ENCODE measurements at regions not wholly inside any gene's neighbourhood (a gene's known extent, or its start where the extent isn't known, plus 50 kb on each side); places are given as distances from the start of the nearest gene placed in this dataset.

GRCh38 chr3:27869152-27869551 is 147.0 kb upstream of the EOMES start:
- no peak overlapping the region for H3K9ac ChIP-seq (ENCODE audit: control insufficient read depth, extremely low read depth, insufficient read depth, low read length)
- FAIRE-seq: no peak
- H3K36me3 ChIP-seq (ENCODE audit: control insufficient read depth in 2 of 2, extremely low read depth in 1 of 2, insufficient read depth in 2 of 2, low read length in 2 of 2): no peaks in the 10 kb centered on the region
- H2AFZ ChIP-seq (ENCODE audit: control insufficient read depth, low read length): no peak overlapping the region
- H4K20me1 ChIP-seq (ENCODE audit: control insufficient read depth, extremely low read depth, insufficient read depth, low read length): no peaks in the 10 kb centered on the region
- no peak overlapping the region for H3K27ac ChIP-seq (ENCODE audit: control insufficient read depth, insufficient read depth, low read length)
- dilution Hi-C loops (cut with MboI; ENCODE audit: extremely low pct_ligation_motif_present, low sequenced_read_pairs): no loop called here
- no peak overlapping the region for H3K4me3 ChIP-seq (ENCODE audit: control insufficient read depth in 2 of 3, extremely low read depth in 1 of 3, insufficient read depth in 2 of 3, low read depth in 1 of 3, low read length in 3 of 3)
- no peaks in the 10 kb centered on the region for H3K27me3 ChIP-seq (ENCODE audit: control insufficient read depth, extremely low read depth, insufficient read depth, low read length)
- H3K9me3 ChIP-seq (ENCODE audit: control insufficient read depth, low read depth, low read length): no peaks in the 10 kb centered on the region
- TF ChIP-seq CTCF (optimal IDR thresholded peaks at IDR 0.05 in 1 of 3, IDR thresholded peaks at IDR 0.05 in 1 of 3, conservative IDR thresholded peaks at IDR 0.05 in 1 of 3; ENCODE audit: extremely low read depth in 1 of 3, insufficient read depth in 2 of 3, low read length in 3 of 3): no peak
- TF ChIP-seq EZH2 (IDR thresholded peaks at IDR 0.05; ENCODE audit: low read length): no peak
- H3K79me2 ChIP-seq (ENCODE audit: control insufficient read depth, insufficient read depth, low read length): no peaks in the 10 kb centered on the region
- H3K9me1 ChIP-seq (ENCODE audit: control insufficient read depth, extremely low read depth, insufficient read depth, low read length): no peaks in the 10 kb centered on the region
- no peaks in the 10 kb centered on the region for H3K4me1 ChIP-seq (ENCODE audit: control insufficient read depth, extremely low read depth, insufficient read depth, low read length)
- no peak overlapping the region for H3K4me2 ChIP-seq (ENCODE audit: control insufficient read depth, extremely low read depth, insufficient read depth, low read depth, low read length)
- DNase-seq (ENCODE audit: low read depth, low spot score): no peak

- H3K4me3 ChIP-seq (ENCODE audit: control insufficient read depth in 2 of 3, extremely low read depth in 1 of 3, insufficient read depth in 2 of 3, low read depth in 1 of 3, low read length in 3 of 3): no peak overlapping the region
- dilution Hi-C loops (cut with MboI; ENCODE audit: extremely low pct_ligation_motif_present, low sequenced_read_pairs): no loop called here
- no peaks in the 10 kb centered on the region for H4K20me1 ChIP-seq (ENCODE audit: control insufficient read depth, extremely low read depth, insufficient read depth, low read length)
- H3K9me3 ChIP-seq (ENCODE audit: control insufficient read depth, low read depth, low read length): no peaks in the 10 kb centered on the region
- H3K27ac ChIP-seq (ENCODE audit: control insufficient read depth, insufficient read depth, low read length): no peak overlapping the region
- no peaks in the 10 kb centered on the region for H3K4me1 ChIP-seq (ENCODE audit: control insufficient read depth, extremely low read depth, insufficient read depth, low read length)
- no peaks in the 10 kb centered on the region for H3K36me3 ChIP-seq (ENCODE audit: control insufficient read depth in 2 of 2, extremely low read depth in 1 of 2, insufficient read depth in 2 of 2, low read length in 2 of 2)
- no peak overlapping the region for H3K9ac ChIP-seq (ENCODE audit: control insufficient read depth, extremely low read depth, insufficient read depth, low read length)
- no peaks in the 10 kb centered on the region for H3K27me3 ChIP-seq (ENCODE audit: control insufficient read depth, extremely low read depth, insufficient read depth, low read length)
- H2AFZ ChIP-seq (ENCODE audit: control insufficient read depth, low read length): no peak overlapping the region
- no peak for FAIRE-seq
- no peak for TF ChIP-seq CTCF (optimal IDR thresholded peaks at IDR 0.05 in 1 of 3, IDR thresholded peaks at IDR 0.05 in 1 of 3, conservative IDR thresholded peaks at IDR 0.05 in 1 of 3; ENCODE audit: extremely low read depth in 1 of 3, insufficient read depth in 2 of 3, low read length in 3 of 3)
- no peak for TF ChIP-seq EZH2 (IDR thresholded peaks at IDR 0.05; ENCODE audit: low read length)
- no peak overlapping the region for H3K4me2 ChIP-seq (ENCODE audit: control insufficient read depth, extremely low read depth, insufficient read depth, low read depth, low read length)
- H3K9me1 ChIP-seq (ENCODE audit: control insufficient read depth, extremely low read depth, insufficient read depth, low read length): no peaks in the 10 kb centered on the region
- no peak for DNase-seq (ENCODE audit: low read depth, low spot score)
- H3K79me2 ChIP-seq (ENCODE audit: control insufficient read depth, insufficient read depth, low read length): no peaks in the 10 kb centered on the region
These were observed 155.2 kb upstream of the EOMES start for GRCh38 chr3:27877061-27878013.

All from keratinocyte (primary cell).